HG02973 (cell line): ENCODE measurements at regions not wholly inside any gene's neighbourhood (a gene's known extent, or its start where the extent isn't known, plus 50 kb on each side); places are given as distances from the start of the nearest gene placed in this dataset.

Experiments used
- ATAC-seq: cut with Tn5 transposase; IDR thresholded peaks from one replicate; pipeline ENCODE4 v1.9.1; 2021; ENCODE audit warnings: moderate library complexity; ENCODE audit not compliant: unreplicated experiment

- no peak for ATAC-seq
Observed at GRCh38 chr6:170048615-170049256, 242.1 kb downstream of the DLL1 start.

GRCh38 chr6:170047823-170048222, 243.1 kb downstream of the DLL1 start:
- no peak for ATAC-seq

GRCh38 chr6:170046791-170047626, 243.9 kb downstream of the DLL1 start:
- no peak for ATAC-seq

DNA sequence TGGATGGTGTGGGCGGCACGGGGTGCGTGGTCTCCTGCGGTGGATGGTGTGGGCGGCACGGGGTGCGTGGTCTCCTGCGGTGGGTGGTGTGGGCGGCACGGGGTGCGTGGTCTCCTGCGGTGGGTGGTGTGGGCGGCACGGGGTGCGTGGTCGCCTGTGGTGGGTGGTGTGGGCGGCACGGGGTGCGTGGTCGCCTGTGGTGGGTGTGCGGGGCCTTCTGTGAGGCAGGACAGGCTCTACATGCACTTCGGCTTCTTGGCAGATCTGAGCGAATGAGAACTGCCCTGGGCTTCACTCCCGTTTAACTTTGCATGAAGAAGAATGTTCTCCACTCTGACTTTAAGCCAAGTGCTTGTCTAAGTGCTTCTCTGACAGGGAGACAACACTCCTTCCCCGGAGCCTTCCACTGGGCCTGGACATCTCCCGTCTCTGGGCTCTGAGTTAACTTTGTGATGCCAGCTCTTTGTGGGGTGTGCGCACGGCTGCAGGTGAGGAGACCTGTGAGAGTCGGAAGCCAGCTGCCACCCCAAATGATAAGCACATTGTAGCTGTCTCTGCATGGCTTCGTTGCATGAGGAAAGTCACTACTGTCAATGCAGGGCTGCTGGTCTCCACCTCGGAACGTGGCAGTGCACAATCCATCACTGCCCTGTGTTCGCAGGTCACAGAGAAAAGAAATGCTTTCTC, 244.8 kb downstream of the DLL1 start:
- ATAC-seq = no peak

GRCh38 chr6:170045563-170045960, 245.3 kb downstream of the DLL1 start:
- no peak for ATAC-seq

GRCh38 chr6:170044836-170045562, 245.9 kb downstream of the DLL1 start:
- ATAC-seq = no peak

DNA sequence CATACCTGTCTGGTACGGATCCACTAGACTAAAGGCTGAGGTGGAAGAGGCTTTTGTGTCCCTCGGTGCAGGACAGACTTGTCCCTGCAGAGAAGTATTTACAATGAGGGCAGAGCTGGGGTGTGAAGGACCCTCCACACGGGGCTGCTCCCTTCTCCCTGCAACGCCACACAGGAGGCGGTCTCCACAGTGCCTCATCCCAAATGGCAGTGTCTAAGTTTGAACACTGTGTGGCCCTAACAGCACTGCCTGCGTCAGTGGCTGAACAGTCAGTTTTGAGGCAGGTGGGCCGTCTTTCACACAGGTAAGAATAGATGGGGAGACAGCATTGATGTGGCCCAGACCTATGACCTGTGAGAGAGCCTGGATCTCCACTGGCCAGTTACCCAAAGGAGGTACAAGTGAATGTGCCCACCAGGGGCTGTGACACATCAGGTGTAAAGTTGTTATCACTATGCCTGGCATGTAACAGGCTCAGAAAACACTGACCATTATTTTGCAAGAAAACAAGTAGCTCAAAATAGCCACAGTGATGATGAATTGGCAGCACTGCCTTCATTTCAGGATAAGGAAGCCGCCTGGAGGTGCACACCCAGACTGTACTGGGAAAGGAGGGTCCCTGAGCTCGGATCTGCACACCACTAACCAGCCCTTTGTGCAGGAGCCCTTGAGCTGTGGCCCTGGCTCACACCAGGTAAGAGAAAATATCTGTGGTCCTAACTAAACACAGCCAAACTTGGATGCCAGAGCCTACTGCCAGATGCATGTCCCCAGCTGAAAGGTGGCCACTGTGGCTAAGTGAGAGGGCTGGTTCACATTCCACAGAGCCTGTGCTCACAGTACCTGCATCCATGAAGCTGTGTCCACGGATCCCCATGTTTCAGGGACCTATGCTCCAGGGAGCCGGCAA, 246.7 kb downstream of the DLL1 start:
- ATAC-seq = no peak

- ATAC-seq = no peak
Observed at GRCh38 chr6:170043150-170043819, 247.6 kb downstream of the DLL1 start.

GRCh38 chr6:170042596-170043118, 248.2 kb downstream of the DLL1 start:
- ATAC-seq = no peak

DNA sequence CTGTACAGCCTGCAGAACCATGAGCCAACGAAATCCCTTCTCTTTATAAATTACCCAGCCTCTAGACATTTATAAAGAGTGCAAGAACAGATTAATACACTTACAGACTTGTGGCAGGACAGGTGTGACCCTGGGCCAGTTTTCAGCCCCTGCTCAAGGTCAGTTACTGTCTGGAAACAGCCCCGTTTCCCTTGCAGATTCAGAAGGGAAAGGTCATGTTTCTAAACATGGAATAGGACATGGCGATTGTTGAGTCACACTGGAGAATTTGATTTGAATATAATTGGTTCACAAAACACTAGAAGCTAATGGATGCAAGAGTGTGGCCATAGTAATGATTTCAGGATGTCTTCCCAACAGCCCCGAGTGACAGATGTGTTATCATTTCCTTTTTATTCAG, 248.8 kb downstream of the DLL1 start:
- no peak for ATAC-seq

DNA sequence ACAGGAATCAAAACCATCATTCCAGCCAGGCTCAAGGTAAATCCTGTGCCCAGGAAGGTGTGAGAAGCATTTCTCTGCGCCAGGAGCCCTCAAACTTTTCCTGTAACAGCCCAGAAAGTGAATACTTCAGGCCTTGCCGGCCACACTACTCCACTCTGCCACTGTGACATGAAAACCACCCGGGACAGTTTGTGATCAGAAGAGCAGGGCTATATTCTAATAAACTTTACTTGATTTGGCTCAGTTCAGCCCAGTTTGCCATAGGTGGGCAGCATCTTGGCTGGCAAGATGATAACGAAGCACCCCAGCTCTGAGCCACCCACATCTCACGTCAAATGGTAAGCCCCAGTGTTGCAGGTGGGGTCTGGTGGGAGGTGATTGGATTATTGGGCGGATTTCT, 249.4 kb downstream of the DLL1 start:
- no peak for ATAC-seq

- ATAC-seq = no peak
Observed at GRCh38 chr6:170040906-170041305, 250.0 kb downstream of the DLL1 start.

GRCh38 chr6:170040115-170040500, 250.8 kb downstream of the DLL1 start:
- no peak for ATAC-seq

DNA sequence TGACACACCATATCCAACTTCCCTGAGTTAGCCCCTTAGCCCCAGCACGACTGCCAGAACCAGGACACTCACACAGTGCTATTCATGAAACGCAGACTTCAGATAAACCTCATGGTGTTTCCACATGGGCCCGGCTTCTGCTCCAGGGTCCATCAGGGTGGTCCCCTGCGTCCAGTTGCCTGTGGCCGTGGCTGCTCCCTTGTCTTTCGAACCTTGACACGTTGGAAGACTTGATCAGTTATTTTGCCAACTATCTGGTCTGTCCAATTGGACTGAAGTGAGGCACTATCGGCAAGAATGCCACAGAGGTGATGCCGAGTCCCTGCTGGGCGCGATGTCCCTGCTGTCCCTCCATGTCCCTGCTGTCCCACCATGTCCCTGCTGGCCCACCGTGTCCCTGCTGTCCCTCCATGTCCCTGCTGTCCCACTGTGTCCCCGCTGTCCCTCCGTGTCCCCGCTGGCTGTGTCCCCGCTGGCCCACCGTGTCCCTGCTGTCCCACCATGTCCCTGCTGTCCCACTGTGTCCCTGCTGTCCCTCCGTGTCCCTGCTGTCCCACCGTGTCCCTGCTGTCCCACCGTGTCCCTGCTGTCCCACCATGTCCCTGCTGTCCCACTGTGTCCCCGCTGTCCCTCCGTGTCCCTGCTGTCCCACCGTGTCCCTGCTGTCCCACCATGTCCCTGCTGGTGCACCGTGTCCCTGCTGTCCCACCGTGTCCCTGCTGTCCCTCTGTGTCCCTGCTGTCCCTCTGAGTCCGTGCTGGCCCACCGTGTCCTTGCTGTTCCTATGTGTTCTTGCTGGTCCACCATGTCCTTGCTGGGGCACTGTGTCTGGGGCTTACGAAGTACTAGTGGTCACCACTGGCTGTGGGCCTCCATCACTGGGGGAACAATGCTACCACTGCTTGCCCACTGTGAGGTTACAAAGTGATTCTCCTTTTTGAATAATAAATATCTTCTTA, 251.4 kb downstream of the DLL1 start:
- no peak for ATAC-seq

DNA sequence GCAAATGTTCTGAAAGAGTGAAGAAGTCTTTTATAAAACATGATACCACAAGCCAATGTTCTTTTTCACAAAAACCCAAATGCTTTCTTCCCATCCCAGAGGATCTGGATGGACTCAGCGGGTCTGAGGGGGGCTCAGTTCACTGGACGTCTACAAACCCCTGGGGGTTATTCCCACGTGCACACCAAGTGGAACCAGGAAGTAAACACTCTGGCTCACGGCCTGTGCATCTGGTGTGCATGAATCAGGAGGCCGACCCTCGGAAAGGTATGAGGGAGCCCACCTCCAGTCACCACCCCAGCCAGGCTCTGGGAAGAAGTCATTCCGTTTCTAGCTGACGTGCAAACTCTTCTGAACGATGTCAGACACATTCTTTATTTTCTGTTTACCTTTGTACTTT, 252.2 kb downstream of the DLL1 start:
- ATAC-seq = no peak

DNA sequence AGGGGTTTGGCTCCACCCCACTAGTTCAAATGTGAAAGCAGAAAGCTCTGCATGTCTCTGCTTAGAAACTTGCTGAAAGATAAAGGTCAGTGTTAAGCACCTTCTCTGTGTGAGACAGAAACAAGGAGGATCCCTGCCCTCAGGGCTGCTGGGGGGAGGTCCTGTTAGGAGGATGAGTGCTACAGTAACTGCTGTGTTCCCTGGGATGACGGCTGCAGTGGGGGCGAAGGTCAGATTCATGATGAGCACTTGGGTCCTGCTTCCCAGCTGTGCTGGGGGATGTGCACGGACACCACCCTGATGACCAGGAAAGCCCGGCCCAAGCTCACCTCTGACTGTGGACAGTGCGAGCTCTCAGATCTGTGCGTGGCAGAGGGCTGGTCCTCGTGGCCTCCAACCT, 252.6 kb downstream of the DLL1 start:
- ATAC-seq = no peak

DNA sequence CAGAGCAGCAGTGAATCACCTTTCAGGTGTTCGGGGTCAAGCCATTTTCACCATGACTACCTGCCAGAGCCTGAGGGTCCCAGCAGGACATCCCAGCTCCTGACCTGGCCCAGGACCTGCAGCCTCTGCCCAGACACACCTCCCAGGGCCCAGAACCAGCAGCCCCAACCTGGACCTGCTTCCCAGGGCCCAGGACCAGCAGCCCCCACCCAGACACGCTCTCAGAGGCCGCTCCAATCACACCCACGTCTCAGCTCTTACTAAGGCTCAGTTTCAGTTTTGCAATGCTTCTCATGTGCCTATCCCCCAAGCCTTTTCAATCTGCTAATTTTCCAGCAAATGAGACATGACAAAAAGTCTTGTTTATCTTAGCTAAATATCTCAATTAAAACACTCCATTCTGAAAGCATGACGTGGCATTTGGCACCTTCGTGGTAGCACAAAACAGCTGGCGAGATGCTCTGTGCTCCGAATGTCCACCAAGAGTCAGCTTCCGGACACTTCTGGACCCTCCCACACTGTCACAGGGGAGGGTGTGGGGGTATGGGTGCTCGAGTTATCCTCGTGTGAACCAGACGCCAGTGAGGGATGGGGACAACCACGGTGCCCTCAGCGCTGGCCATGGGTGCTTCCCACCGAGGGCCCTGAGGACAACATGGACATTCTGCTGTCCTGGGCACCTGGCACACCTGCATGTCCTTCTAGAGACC, 253.2 kb downstream of the DLL1 start:
- ATAC-seq = no peak

DNA sequence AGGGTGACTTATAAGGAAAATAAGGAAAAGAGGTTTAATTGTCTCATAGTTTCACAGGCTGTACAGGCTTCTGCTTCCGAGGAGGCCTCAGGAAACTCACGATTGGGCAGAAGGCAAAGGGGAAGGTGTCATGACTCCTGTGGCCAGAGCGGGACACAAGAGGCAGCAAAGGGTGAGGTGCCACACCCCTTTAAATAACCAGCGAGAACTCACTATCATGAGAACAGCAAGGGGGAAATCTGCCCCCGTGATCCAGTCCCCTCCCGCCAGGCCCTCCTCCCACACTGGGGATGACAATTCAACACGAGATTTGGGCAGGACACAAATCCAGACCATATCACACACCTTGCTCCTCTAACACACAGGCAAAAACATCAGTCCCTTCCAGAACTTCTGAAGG, 254.0 kb downstream of the DLL1 start:
- no peak for ATAC-seq
